GM12865 (cell line): ENCODE measurements at regions not wholly inside any gene's neighbourhood (a gene's known extent, or its start where the extent isn't known, plus 50 kb on each side); places are given as distances from the start of the nearest gene placed in this dataset.

Experiments
- DNase-seq: peaks from one replicate; pipeline ENCODE4 v3.0.0; 2010; ENCODE audit warnings: low read depth
- H3K4me3 ChIP-seq: 2 replicates; pipeline ENCODE4 v1.5.1; 2011; ENCODE audit warnings: mild to moderate bottlenecking, low read depth, low read length, control low read depth
- CTCF ChIP-seq: IDR thresholded peaks from 2 replicates; pipeline ENCODE4 v1.5.1; 2011; ENCODE audit warnings: low read length, control low read depth, low read depth, inconsistent platforms; ENCODE audit not compliant: insufficient read depth; ENCODE audit errors: missing control alignments

DNA sequence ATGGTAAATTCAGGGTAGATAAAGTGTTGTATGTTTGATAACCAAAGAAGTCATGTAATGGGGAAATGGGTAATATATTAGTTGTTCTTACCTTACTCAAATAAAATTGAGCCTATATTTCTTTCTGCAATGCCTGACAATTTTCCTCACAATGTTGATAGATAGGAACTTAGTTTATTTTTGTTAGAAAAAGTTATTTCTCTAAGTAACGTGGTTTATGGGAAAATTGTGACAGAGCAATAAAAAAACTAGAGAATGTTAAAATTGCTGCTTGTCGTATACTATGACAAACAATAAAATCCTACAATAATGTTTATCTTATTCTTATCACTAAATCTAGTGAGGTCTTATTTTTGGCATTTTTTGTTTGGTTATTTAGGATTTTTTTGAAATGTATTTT is 534.1 kb downstream of the TMTC2 start:
- no peak overlapping the region for H3K4me3 ChIP-seq
- no peak for TF ChIP-seq CTCF
- no peak for DNase-seq

- no peak overlapping the region for H3K4me3 ChIP-seq
- no peak for DNase-seq
- TF ChIP-seq CTCF = no peak
Measured at GRCh38 chr12:83216230-83216629, 529.5 kb downstream of the TMTC2 start.

GRCh38 chr12:83214185-83214584 is 527.5 kb downstream of the TMTC2 start:
- DNase-seq = no peak
- no peak overlapping the region for H3K4me3 ChIP-seq

GRCh38 chr12:83210933-83211332 is 524.2 kb downstream of the TMTC2 start:
- no peak for TF ChIP-seq CTCF
- H3K4me3 ChIP-seq = no peak overlapping the region
- no peak for DNase-seq

More at GRCh38 chr12:83214185-83214584, 527.5 kb downstream of the TMTC2 start:
- TF ChIP-seq CTCF = no peak

GRCh38 chr12:83199069-83199468 is 512.4 kb downstream of the TMTC2 start:
- DNase-seq = no peak
- H3K4me3 ChIP-seq = no peak overlapping the region
- no peak for TF ChIP-seq CTCF

GRCh38 chr12:83198291-83199015 is 511.7 kb downstream of the TMTC2 start:
- no peak for DNase-seq
- H3K4me3 ChIP-seq = no peak overlapping the region
- TF ChIP-seq CTCF = no peak

DNA sequence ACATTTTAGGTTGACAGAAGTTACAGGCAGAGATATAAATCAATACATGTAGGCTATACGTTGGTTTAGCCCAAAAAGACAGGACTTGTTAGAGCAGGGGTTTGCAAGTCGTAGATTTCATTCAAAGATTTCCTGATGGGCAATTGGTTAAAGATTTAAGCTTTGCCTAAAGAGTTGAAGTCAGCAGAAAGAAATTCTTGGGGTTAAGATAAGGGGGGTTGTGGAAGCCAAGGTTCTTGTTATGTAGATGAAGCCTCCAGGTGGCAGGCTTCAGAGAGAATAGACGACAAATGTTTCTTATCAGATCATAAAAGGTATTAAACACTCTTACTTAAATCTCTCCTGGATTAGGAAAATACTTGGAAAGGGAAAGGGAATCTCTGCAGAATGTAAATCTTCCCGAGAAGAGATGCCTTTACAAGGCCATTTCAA is 510.8 kb downstream of the TMTC2 start:
- H3K4me3 ChIP-seq = no peak overlapping the region
- DNase-seq = no peak
- no peak for TF ChIP-seq CTCF
